ENCODE measurements at regions not wholly inside any gene's neighbourhood (a gene's known extent, or its start where the extent isn't known, plus 50 kb on each side); places are given as distances from the start of the nearest gene placed in this dataset.

GRCh38 chr6:4018171-4018923 lies 60.6 kb downstream of the FAM217A start:
- H3K9me3 Mint-ChIP-seq: no peaks in the 10 kb centered on the region
- H3K4me1 Mint-ChIP-seq: peaks cover 39% of the 10 kb centered on the region
- H3K27ac Mint-ChIP-seq: peak overlapping the region; percentile 96
- ATAC-seq (replicated peaks): peak; percentile 72
- H3K27me3 Mint-ChIP-seq: no peaks in the 10 kb centered on the region
- H3K36me3 Mint-ChIP-seq (ENCODE audit: low read depth): peaks cover 47% of the 10 kb centered on the region
- H3K4me3 Mint-ChIP-seq: peak overlapping the region; percentile 90
